H1 (cell line): ENCODE measurements at regions not wholly inside any gene's neighbourhood (a gene's known extent, or its start where the extent isn't known, plus 50 kb on each side); places are given as distances from the start of the nearest gene placed in this dataset.

Experiments
- CTCF ChIA-PET: fragments of 300-600 bp; sonication (Branson Sonifier 250); formaldehyde crosslinking; loops from one replicate; lab custom pipeline; 2021; ENCODE audit not compliant: partially characterized antibody; lab: Charles Lee
- POLR2A ChIA-PET: fragments of 300-600 bp; sonication (Branson Sonifier 250); formaldehyde crosslinking; loops from one replicate; lab custom pipeline; 2021; ENCODE audit warnings: inconsistent platforms; ENCODE audit not compliant: partially characterized antibody; lab: Charles Lee
- DNase-seq, 2 experiments: peaks; one replicate each; pipeline versions ENCODE4 v3.0.0 to v3.0.0-alpha.2; 2010 to 2022; ENCODE audit warnings: low spot score in 2 of 2, low read depth in 1 of 2, mixed read lengths in 1 of 2
- FAIRE-seq: peaks from 2 replicates; lab custom pipeline; 2011; peaks lifted over from hg19 to GRCh38; lab: Jason Lieb, UNC
- H2AFZ ChIP-seq: 2 replicates; pipeline ENCODE4 v1.8.1; 2012; ENCODE audit warnings: low read length, inconsistent platforms
- H2AK5ac ChIP-seq: 2 replicates; pipeline ENCODE4 v1.6.1; 2013; ENCODE audit warnings: low read depth, low read length
- H2BK120ac ChIP-seq: replicated peaks from 2 replicates; pipeline ENCODE3; 2013; ENCODE audit warnings: low read depth, low read length, inconsistent platforms
- H2BK12ac ChIP-seq: 2 replicates; pipeline ENCODE4 v1.6.1; 2013; ENCODE audit warnings: low read depth, low read length
- H2BK15ac ChIP-seq: 2 replicates; pipeline ENCODE4 v1.6.1; 2013; ENCODE audit warnings: low read length
- H2BK20ac ChIP-seq: 2 replicates; pipeline ENCODE4 v1.6.1; 2013; ENCODE audit warnings: low read length
- H2BK5ac ChIP-seq: 2 replicates; pipeline ENCODE4 v1.6.1; 2013; ENCODE audit warnings: low read depth, low read length
- H3K14ac ChIP-seq: 2 replicates; pipeline ENCODE4 v1.6.1; 2013; ENCODE audit warnings: inconsistent platforms; ENCODE audit not compliant: insufficient read length
- H3K18ac ChIP-seq: 2 replicates; pipeline ENCODE4 v1.6.1; 2013; ENCODE audit warnings: low read length; ENCODE audit errors: extremely low read depth
- H3K23ac ChIP-seq: 2 replicates; pipeline ENCODE4 v1.6.1; 2013; ENCODE audit warnings: inconsistent platforms; ENCODE audit not compliant: insufficient read length
- H3K23me2 ChIP-seq: 2 replicates; pipeline ENCODE4 v1.6.1; 2013; ENCODE audit warnings: low read depth, low read length
- H3K27ac ChIP-seq: 2 replicates; pipeline ENCODE4 v1.6.1; 2011; ENCODE audit warnings: low read depth, low read length, inconsistent platforms
- H3K27me3 ChIP-seq, 4 experiments: replicated peaks in 1 of 4; 1 replicate in 1 of 4; 2 replicates in 3 of 4; pipeline versions ENCODE4 v1.6.1 to v1.8.1; 2011 to 2013; ENCODE audit warnings: low read length in 3 of 4, mild to moderate bottlenecking in 3 of 4, inconsistent platforms in 2 of 4, mixed read lengths in 2 of 4, moderate library complexity in 1 of 4; ENCODE audit not compliant: control insufficient read depth in 3 of 4, insufficient read depth in 3 of 4; ENCODE audit errors: extremely low read depth in 1 of 4
- H3K36me3 ChIP-seq, 4 experiments: 2 replicates each; pipeline versions ENCODE4 v1.6.1 to v1.8.1; 2011 to 2013; ENCODE audit warnings: mild to moderate bottlenecking in 4 of 4, low read length in 3 of 4, moderate library complexity in 2 of 4, control low read depth in 1 of 4, inconsistent platforms in 1 of 4; ENCODE audit not compliant: insufficient read depth in 4 of 4, control insufficient read depth in 2 of 4
- H3K4ac ChIP-seq: replicated peaks from 2 replicates; pipeline ENCODE3; 2013; ENCODE audit warnings: low read length, low read depth, mixed read lengths, inconsistent platforms; ENCODE audit not compliant: insufficient read length
- H3K4me1 ChIP-seq, 4 experiments: replicated peaks in 1 of 4; 1 replicate in 1 of 4; 2 replicates in 3 of 4; pipeline versions ENCODE4 v1.6.1 to v1.8.1; 2011 to 2013; ENCODE audit warnings: low read length in 3 of 4, inconsistent platforms in 2 of 4, mixed read lengths in 1 of 4; ENCODE audit not compliant: insufficient read depth in 4 of 4, control insufficient read depth in 3 of 4
- H3K4me2 ChIP-seq, 2 experiments: 2 replicates each; pipeline versions ENCODE4 v1.6.1 to v1.8.1; 2011 to 2013; ENCODE audit warnings: low read depth in 2 of 2, low read length in 2 of 2, control low read depth in 1 of 2, inconsistent platforms in 1 of 2, mild to moderate bottlenecking in 1 of 2; ENCODE audit not compliant: insufficient read depth in 1 of 2
- H3K4me3 ChIP-seq, 4 experiments: fragments of 200-600, 300-600 bp in 1 of 4; sonication (generic), shearing (Covaris generic), sonication (Bioruptor Twin) in 1 of 4; 2 replicates each; pipeline versions ENCODE4 v1.5.1 to v1.8.1; 2011 to 2016; ENCODE audit warnings: low read length in 4 of 4, low read depth in 3 of 4, control low read depth in 2 of 4, inconsistent platforms in 2 of 4, mild to moderate bottlenecking in 2 of 4, mixed read lengths in 1 of 4, moderate library complexity in 1 of 4; ENCODE audit not compliant: insufficient read depth in 2 of 4; ENCODE audit errors: extremely low read depth in 1 of 4
- H3K56ac ChIP-seq: replicated peaks from 2 replicates; pipeline ENCODE3; 2013; ENCODE audit warnings: low read depth, mild to moderate bottlenecking, mixed read lengths, low read length, inconsistent platforms; ENCODE audit not compliant: insufficient read length
- H3K79me1 ChIP-seq: 2 replicates; pipeline ENCODE4 v1.6.1; 2013; ENCODE audit warnings: low read depth, low read length, control low read depth
- H3K79me2 ChIP-seq, 2 experiments: 2 replicates each; pipeline versions ENCODE4 v1.6.1 to v1.8.1; 2012 to 2013; ENCODE audit warnings: low read length in 2 of 2, mild to moderate bottlenecking in 2 of 2, inconsistent platforms in 1 of 2; ENCODE audit not compliant: insufficient read depth in 2 of 2, control insufficient read depth in 1 of 2
- H3K9ac ChIP-seq, 4 experiments: replicated peaks in 1 of 4; 1 replicate in 1 of 4; 2 replicates in 3 of 4; pipeline versions ENCODE4 v1.6.1 to v1.8.1; 2011 to 2013; ENCODE audit warnings: low read depth in 3 of 4, low read length in 3 of 4, control low read depth in 2 of 4, mild to moderate bottlenecking in 2 of 4, moderate library complexity in 2 of 4, inconsistent platforms in 1 of 4; ENCODE audit errors: extremely low read depth in 1 of 4
- H3K9me3 ChIP-seq, 2 experiments: 2 replicates each; pipeline versions ENCODE4 v1.6.1 to v1.8.1; 2012 to 2013; ENCODE audit warnings: mild to moderate bottlenecking in 2 of 2, moderate library complexity in 2 of 2, control low read depth in 1 of 2, inconsistent platforms in 1 of 2, low read depth in 1 of 2, low read length in 1 of 2, mixed read lengths in 1 of 2; ENCODE audit not compliant: insufficient read depth in 2 of 2
- H4K20me1 ChIP-seq, 2 experiments: replicated peaks in 1 of 2; 2 replicates each; pipeline versions ENCODE3 to v1.8.1; 2011 to 2013; ENCODE audit warnings: inconsistent platforms in 2 of 2, low read length in 2 of 2, mild to moderate bottlenecking in 1 of 2; ENCODE audit not compliant: insufficient read depth in 2 of 2, control insufficient read depth in 1 of 2
- H4K5ac ChIP-seq: 2 replicates; pipeline ENCODE4 v1.6.1; 2013; ENCODE audit warnings: low read length, low read depth, mixed read lengths, inconsistent platforms; ENCODE audit not compliant: insufficient read length
- H4K8ac ChIP-seq: 2 replicates; pipeline ENCODE4 v1.8.0; 2013; ENCODE audit warnings: mild to moderate bottlenecking, moderate library complexity, low read length, inconsistent platforms; ENCODE audit not compliant: insufficient read depth; ENCODE audit errors: extremely low read depth
- H4K91ac ChIP-seq: replicated peaks from 2 replicates; pipeline ENCODE3; 2013; ENCODE audit warnings: low read length, mixed read lengths, inconsistent platforms; ENCODE audit not compliant: insufficient read length
- BCL11A ChIP-seq, 2 experiments: IDR thresholded peaks; one replicate each; pipeline ENCODE4 v1.6.1; 2011; ENCODE audit warnings: low read depth in 2 of 2, low read length in 2 of 2, mild to moderate bottlenecking in 2 of 2
- CHD1 ChIP-seq: IDR thresholded peaks from 2 replicates; pipeline ENCODE4 v1.6.1; 2012; ENCODE audit warnings: low read depth, low read length, improper control_type of control experiment
- CREB1 ChIP-seq: IDR thresholded peaks from 2 replicates; pipeline ENCODE4 v1.6.1; 2012; ENCODE audit warnings: inconsistent platforms
- HDAC2 ChIP-seq, 2 experiments: fragments of 300-600 bp in 1 of 2; sonication (generic) in 1 of 2; IDR thresholded peaks; 2 replicates each; pipeline ENCODE4 v1.6.1; 2011 to 2012; ENCODE audit warnings: low read depth in 2 of 2, low read length in 2 of 2, mild to moderate bottlenecking in 2 of 2, moderate library complexity in 2 of 2, borderline replicate concordance in 1 of 2, inconsistent platforms in 1 of 2
- TAF7 ChIP-seq: optimal IDR thresholded peaks from 2 replicates; pipeline ENCODE3; 2011; ENCODE audit warnings: low read depth, mild to moderate bottlenecking, inconsistent platforms, low read length, moderate library complexity, borderline replicate concordance
- WGBS, 2 experiments: shearing (Covaris generic) in 1 of 2; methylation state at CpG; one replicate each; pipeline versions ENCODE4 v1.1.6 to v1.1.7; 2013 to 2015; ENCODE audit warnings: low lambda C conversion rate in 2 of 2, mixed read lengths in 2 of 2, inconsistent platforms in 1 of 2, low coverage in 1 of 2, missing lambda C conversion rate in 1 of 2; ENCODE audit not compliant: insufficient replicate concordance in 2 of 2, insufficient coverage in 1 of 2, insufficient read length in 1 of 2; ENCODE audit errors: extremely low coverage in 1 of 2, missing lambda C conversion rate in 1 of 2; 5-methylcytosine and 5-hydroxymethylcytosine counted together

DNA sequence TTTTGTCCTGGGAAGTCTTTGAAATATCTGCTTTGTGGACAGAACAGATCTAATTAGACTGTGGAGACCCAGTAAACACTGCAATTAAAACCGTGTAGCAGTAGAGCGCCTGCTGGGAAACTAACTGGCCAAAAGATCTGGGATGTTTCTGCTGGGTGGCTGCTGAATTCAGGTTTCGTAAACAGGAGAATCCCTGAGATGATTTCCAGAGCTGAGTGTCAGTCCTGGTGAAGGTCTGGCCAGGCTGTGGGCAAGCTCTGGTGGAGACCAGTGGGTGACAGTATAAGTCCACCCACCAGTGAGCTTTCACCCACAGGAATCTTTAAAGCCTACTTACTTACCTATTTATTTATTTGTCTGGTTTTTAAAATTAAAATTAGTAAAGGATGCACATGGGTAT is 257.2 kb downstream of the IRF8 start:
- H3K27me3 ChIP-seq, result no peaks in the 10 kb centered on the region; a peak in 1 of 7 replicates
- TF ChIP-seq TAF7 (no peak), CREB1 (no peak), HDAC2 (IDR thresholded peaks at IDR 0.05; ENCODE audit: borderline replicate concordance in 1 of 2, low read depth in 2 of 2, low read length in 2 of 2) (no peak), BCL11A (IDR thresholded peaks at IDR 0.05; ENCODE audit: low read depth in 2 of 2, low read length in 2 of 2) (no peak), CHD1 (no peak)

More for the DNA sequence above, 257.2 kb downstream of the IRF8 start:
- Histone ChIP-seq H2AFZ (no peak overlapping the region), H3K56ac (no peak overlapping the region), H2BK120ac (no peak overlapping the region), H2BK20ac (no peak overlapping the region), H3K79me2 (no peaks in the 10 kb centered on the region), H4K20me1 (no peaks in the 10 kb centered on the region), H3K27ac (no peak overlapping the region), H3K79me1 (no peaks in the 10 kb centered on the region), H3K36me3 (no peaks in the 10 kb centered on the region), H4K91ac (no peak overlapping the region), H3K23me2 (no peaks in the 10 kb centered on the region), H2BK15ac (no peak overlapping the region), H3K4me2 (no peak overlapping the region), H3K9me3 (no peaks in the 10 kb centered on the region), H3K4ac (no peak overlapping the region), H3K4me1 (no peaks in the 10 kb centered on the region), H3K23ac (no peak overlapping the region), H3K4me3 (no peak overlapping the region), H3K9ac (no peak overlapping the region), H2BK12ac (no peak overlapping the region), H4K8ac (no peak overlapping the region), H3K18ac (no peak overlapping the region), H4K5ac (no peak overlapping the region), H3K14ac (no peak overlapping the region), H2AK5ac (no peak overlapping the region), H2BK5ac (no peak overlapping the region)
- DNase-seq (no peak), FAIRE-seq (no peak)
- CTCF ChIA-PET, result interaction anchor here (1.1 to 1.4 kb wide), 3 partner anchors 9 to 46 kb away, joined by 3 to 4 read pairs (median 3); no protein-coding TSS in a partner anchor
- POLR2A ChIA-PET, result no interaction called here
- 91% methylated on average over 3 of the region's 3 CpGs; no CpG with 5 or more reads in 1 of the 2 experiments for WGBS, 2 experiments
